NCI-H146 (cell line): ENCODE measurements at regions not wholly inside any gene's neighbourhood (a gene's known extent, or its start where the extent isn't known, plus 50 kb on each side); places are given as distances from the start of the nearest gene placed in this dataset.
"Not testable (repeated sequence)": the region's sequence is repeated elsewhere in the genome, so short reads cannot be mapped to it uniquely, and the experiment has no call there.

Experiments used
- DNase-seq: peaks from one replicate; lab custom pipeline; 2025; lab: John Stamatoyannopoulos, UW

GRCh38 chr13:80881942-80882445 lies 541.1 kb upstream of the SPRY2 start:
- peak; percentile 23 for DNase-seq

- DNase-seq, result no peak
Measured at GRCh38 chr13:80881495-80881894, 540.6 kb upstream of the SPRY2 start.

GRCh38 chr13:80881034-80881433 lies 540.1 kb upstream of the SPRY2 start:
- DNase-seq, result no peak

- DNase-seq, result no peak
Measured at GRCh38 chr13:80877944-80878241, 537.0 kb upstream of the SPRY2 start.

- DNase-seq, result no peak
Measured at GRCh38 chr13:80877209-80877943, 536.5 kb upstream of the SPRY2 start.

- DNase-seq, result no peak
Measured at GRCh38 chr13:80873589-80873988, 532.7 kb upstream of the SPRY2 start.

- not testable (repeated sequence) for DNase-seq
Measured at GRCh38 chr13:80871971-80872370, 531.0 kb upstream of the SPRY2 start.

GRCh38 chr13:80871481-80871880 lies 530.6 kb upstream of the SPRY2 start:
- DNase-seq, result no peak

GRCh38 chr13:80870186-80870585 lies 529.3 kb upstream of the SPRY2 start:
- no peak for DNase-seq

- DNase-seq, result no peak
Measured at GRCh38 chr13:80866921-80867320, 526.0 kb upstream of the SPRY2 start.

GRCh38 chr13:80865329-80865728 lies 524.4 kb upstream of the SPRY2 start:
- DNase-seq, result peak; percentile 5

- no peak for DNase-seq
Measured at GRCh38 chr13:80862456-80862855, 521.5 kb upstream of the SPRY2 start.

- DNase-seq, result no peak
Measured at GRCh38 chr13:80860845-80861244, 519.9 kb upstream of the SPRY2 start.

GRCh38 chr13:80858131-80858530 lies 517.2 kb upstream of the SPRY2 start:
- no peak for DNase-seq

GRCh38 chr13:80857321-80857720 lies 516.4 kb upstream of the SPRY2 start:
- DNase-seq, result no peak

- no peak for DNase-seq
Measured at GRCh38 chr13:80850771-80851170, 509.8 kb upstream of the SPRY2 start.

- DNase-seq, result no peak
Measured at GRCh38 chr13:80844164-80844563, 503.2 kb upstream of the SPRY2 start.

GRCh38 chr13:80841414-80841813 lies 500.5 kb upstream of the SPRY2 start:
- DNase-seq, result no peak

GRCh38 chr13:80840316-80840976 lies 499.5 kb upstream of the SPRY2 start:
- DNase-seq, result no peak

GRCh38 chr13:80835902-80836301 lies 495.0 kb upstream of the SPRY2 start:
- DNase-seq, result no peak

- DNase-seq, result no peak
Measured at GRCh38 chr13:80830431-80830830, 489.5 kb upstream of the SPRY2 start.

GRCh38 chr13:80828759-80829158 lies 487.8 kb upstream of the SPRY2 start:
- no peak for DNase-seq

- DNase-seq, result no peak
Measured at GRCh38 chr13:80825276-80825675, 484.4 kb upstream of the SPRY2 start.

GRCh38 chr13:80824229-80824628 lies 483.3 kb upstream of the SPRY2 start:
- DNase-seq, result no peak
